Spleen (tissue), 7 donors: ENCODE measurements at regions not wholly inside any gene's neighbourhood (a gene's known extent, or its start where the extent isn't known, plus 50 kb on each side); places are given as distances from the start of the nearest gene placed in this dataset.

Experiments used
- POLR2A ChIP-seq, 3 donors: fragments of 450-650 bp; IDR thresholded peaks; one replicate each; pipeline ENCODE4 v1.5.1; 2017; ENCODE audit warnings: antibody characterized with exemption in 3 of 3, mild to moderate bottlenecking in 1 of 3
- TF ChIP-seq, protein P1 (sequence below), 11 experiments: fragments of 200-600 bp in 7 of 11; fragments of 450-650 bp in 4 of 11; sonication (generic) in 4 of 11; IDR thresholded peaks in 8 of 11; conservative IDR thresholded peaks in 3 of 11; 1 replicate in 7 of 11; 2 replicates in 4 of 11; pipeline versions ENCODE4 v1.4.0 to v1.8.0; 2016 to 2021; ENCODE audit warnings: antibody characterized with exemption in 11 of 11, inconsistent platforms in 4 of 11, mild to moderate bottlenecking in 1 of 11
- donor health status: DM: no; HTN: no; CAD: no; lungs with moderate emphysema.
- donor health status: DM: no; HTN: no; CAD: no.
- donor health status: DM: no; HTN: no; CAD: no.

DNA sequence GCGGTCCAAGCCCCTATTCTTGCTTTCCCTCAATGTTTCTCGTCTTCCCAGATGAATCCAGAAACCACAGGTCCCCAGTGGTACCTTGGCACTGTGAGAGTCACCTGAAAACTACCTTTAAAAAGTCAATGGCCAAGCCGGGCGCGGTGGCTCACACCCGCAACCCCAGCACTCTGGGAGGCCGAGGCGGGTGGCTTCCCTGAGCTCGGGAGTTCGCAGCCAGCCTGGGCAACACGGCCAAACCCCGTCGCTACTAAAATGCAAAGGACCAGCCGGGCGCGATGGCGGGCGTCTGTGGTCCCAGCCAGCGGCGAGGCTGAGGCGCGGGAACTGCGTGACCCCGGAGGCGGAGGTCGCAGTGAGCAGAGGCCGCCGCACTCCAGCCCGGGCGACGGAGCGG, 285.9 kb downstream of the CHL1 start:
- TF ChIP-seq, protein P1, sequence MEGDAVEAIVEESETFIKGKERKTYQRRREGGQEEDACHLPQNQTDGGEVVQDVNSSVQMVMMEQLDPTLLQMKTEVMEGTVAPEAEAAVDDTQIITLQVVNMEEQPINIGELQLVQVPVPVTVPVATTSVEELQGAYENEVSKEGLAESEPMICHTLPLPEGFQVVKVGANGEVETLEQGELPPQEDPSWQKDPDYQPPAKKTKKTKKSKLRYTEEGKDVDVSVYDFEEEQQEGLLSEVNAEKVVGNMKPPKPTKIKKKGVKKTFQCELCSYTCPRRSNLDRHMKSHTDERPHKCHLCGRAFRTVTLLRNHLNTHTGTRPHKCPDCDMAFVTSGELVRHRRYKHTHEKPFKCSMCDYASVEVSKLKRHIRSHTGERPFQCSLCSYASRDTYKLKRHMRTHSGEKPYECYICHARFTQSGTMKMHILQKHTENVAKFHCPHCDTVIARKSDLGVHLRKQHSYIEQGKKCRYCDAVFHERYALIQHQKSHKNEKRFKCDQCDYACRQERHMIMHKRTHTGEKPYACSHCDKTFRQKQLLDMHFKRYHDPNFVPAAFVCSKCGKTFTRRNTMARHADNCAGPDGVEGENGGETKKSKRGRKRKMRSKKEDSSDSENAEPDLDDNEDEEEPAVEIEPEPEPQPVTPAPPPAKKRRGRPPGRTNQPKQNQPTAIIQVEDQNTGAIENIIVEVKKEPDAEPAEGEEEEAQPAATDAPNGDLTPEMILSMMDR (IDR thresholded peaks at IDR 0.05 in 8 of 11, conservative IDR thresholded peaks at IDR 0.05 in 3 of 11): no peak
- TF ChIP-seq POLR2A (IDR thresholded peaks at IDR 0.05): no peak
